Skeletal muscle tissue (tissue), 3 donors: ENCODE measurements at regions not wholly inside any gene's neighbourhood (a gene's known extent, or its start where the extent isn't known, plus 50 kb on each side); places are given as distances from the start of the nearest gene placed in this dataset.

Experiments
- H3K27ac ChIP-seq: one replicate; pipeline ENCODE4 v1.7.0; 2013; ENCODE audit warnings: mild to moderate bottlenecking, low read depth, low read length, inconsistent platforms
- H3K27me3 ChIP-seq, 3 donors: one replicate each; pipeline ENCODE4 v1.7.0; 2013; ENCODE audit warnings: low read length in 3 of 3; ENCODE audit not compliant: control insufficient read depth in 3 of 3, insufficient read depth in 3 of 3
- H3K36me3 ChIP-seq, 3 donors: one replicate each; pipeline ENCODE4 v1.7.0; 2013; ENCODE audit warnings: low read length in 3 of 3; ENCODE audit not compliant: control insufficient read depth in 3 of 3, insufficient read depth in 3 of 3
- H3K4me1 ChIP-seq, 3 donors: one replicate each; pipeline ENCODE4 v1.7.0; 2013; ENCODE audit warnings: low read length in 3 of 3, mild to moderate bottlenecking in 3 of 3; ENCODE audit not compliant: control insufficient read depth in 3 of 3, insufficient read depth in 3 of 3
- H3K4me3 ChIP-seq, 3 donors: one replicate each; pipeline ENCODE4 v1.7.0; 2013; ENCODE audit warnings: low read length in 3 of 3
- H3K9ac ChIP-seq, 3 donors: one replicate each; pipeline ENCODE4 v1.7.0; 2013; ENCODE audit warnings: low read length in 3 of 3, mild to moderate bottlenecking in 3 of 3, moderate library complexity in 2 of 3, low read depth in 1 of 3
- H3K9me3 ChIP-seq, 3 donors: one replicate each; pipeline ENCODE4 v1.7.0; 2013; ENCODE audit warnings: low read length in 3 of 3; ENCODE audit not compliant: control insufficient read depth in 3 of 3
- donor health status: Osteomylitis.

DNA sequence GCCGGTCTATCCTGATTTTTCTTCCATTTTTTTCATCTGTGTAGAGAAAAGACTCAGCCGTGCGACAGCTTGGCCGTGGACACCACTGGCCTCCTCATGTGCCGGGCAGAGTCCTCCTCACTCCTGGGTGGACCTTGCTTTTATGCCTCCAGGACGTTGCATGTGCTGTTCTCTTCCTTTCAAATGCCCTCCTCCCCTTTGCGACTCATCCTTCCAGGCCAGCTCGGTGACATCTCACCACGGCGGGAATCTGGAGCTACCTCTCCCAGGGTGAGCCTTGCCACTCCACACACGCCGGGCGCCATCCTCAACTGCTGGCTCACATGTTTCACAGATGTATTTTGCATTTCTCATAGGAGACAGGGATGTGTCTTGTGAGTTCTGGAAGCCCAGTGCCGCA, 198.5 kb upstream of the HDAC4 start:
- Histone ChIP-seq H3K9ac (no peak overlapping the region), H3K4me3 (no peak overlapping the region), H3K4me1 (no peaks in the 10 kb centered on the region), H3K9me3 (peaks cover 0 to 5% (median 0%) of the 10 kb centered on the region in 3 donors), H3K27me3 (peaks cover 0 to 8% (median 7%) of the 10 kb centered on the region in 3 donors), H3K27ac (no peak overlapping the region), H3K36me3 (no peaks in the 10 kb centered on the region)

GRCh38 chr2:239598732-239599090, 197.9 kb upstream of the HDAC4 start:
- H3K36me3 ChIP-seq: no peaks in the 10 kb centered on the region
- H3K27ac ChIP-seq: no peak overlapping the region
- no peak overlapping the region for H3K4me3 ChIP-seq
- peaks cover 0 to 8% (median 7%) of the 10 kb centered on the region in 3 donors for H3K27me3 ChIP-seq
- peaks cover 0 to 1% (median 0%) of the 10 kb centered on the region in 3 donors for H3K9me3 ChIP-seq
- no peaks in the 10 kb centered on the region for H3K4me1 ChIP-seq
- H3K9ac ChIP-seq: no peak overlapping the region

DNA sequence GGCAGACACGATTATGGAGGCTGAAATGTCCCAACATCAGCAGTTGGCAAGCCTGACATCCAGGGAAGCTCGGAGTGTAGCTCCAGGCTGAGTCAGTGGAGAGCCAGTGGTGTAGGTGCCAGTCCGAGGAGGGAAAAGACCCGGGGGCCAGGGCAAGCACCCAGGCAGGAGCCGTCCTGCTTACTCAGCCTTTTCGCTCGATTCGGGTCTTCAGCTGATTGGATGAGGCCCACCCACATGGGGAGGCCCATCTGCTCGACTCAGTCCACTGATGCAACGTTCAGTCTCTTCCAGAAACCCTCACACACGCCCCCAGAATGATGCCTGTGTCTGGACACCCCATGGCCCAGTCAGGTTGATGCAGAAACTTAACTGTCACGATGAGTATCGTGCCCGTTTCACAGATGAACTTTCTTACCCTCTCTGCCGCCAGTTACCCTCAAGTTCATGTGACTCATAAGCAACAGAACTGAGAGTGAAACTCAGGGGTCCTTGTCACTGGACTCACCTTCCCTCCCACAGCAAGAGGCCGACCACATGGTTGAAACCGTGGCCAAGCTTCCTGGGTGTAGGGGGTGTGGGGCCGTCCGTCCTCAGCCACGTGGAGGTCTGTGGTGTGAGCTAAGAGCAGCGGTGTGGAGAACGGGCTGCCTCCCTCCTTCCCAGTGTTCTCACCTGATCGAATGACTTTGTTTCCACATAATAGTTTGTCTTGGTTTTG, 197.4 kb upstream of the HDAC4 start:
- no peaks in the 10 kb centered on the region for H3K36me3 ChIP-seq
- H3K9me3 ChIP-seq: no peaks in the 10 kb centered on the region
- peaks cover 0 to 8% (median 7%) of the 10 kb centered on the region in 3 donors for H3K27me3 ChIP-seq
- H3K4me1 ChIP-seq: no peaks in the 10 kb centered on the region
- H3K27ac ChIP-seq: no peak overlapping the region
- H3K9ac ChIP-seq: no peak overlapping the region
- no peak overlapping the region for H3K4me3 ChIP-seq

DNA sequence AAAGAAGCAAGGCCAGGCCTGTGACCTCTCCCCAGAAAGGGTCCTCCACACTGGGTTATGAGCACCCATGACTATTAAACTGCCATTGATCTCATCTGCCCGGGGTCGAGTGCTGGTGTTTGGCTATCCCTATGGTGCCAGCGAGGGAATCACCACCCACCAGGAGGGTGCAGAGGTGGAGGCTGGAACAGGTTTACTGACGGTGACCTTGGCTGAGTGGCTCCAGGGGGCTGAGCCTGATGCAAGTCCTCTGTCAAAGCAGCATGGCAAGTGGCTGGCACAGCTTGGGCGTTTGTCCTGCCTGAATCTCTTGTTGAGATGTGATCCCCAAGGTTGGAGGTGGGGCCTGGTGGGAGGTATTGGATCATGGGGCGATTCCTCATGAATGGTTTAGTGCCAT, 196.4 kb upstream of the HDAC4 start:
- H3K36me3 ChIP-seq: no peaks in the 10 kb centered on the region
- no peak overlapping the region for H3K9ac ChIP-seq
- H3K4me3 ChIP-seq: no peak overlapping the region
- no peaks in the 10 kb centered on the region for H3K4me1 ChIP-seq
- H3K27ac ChIP-seq: no peak overlapping the region
- no peaks in the 10 kb centered on the region for H3K9me3 ChIP-seq
- peaks cover 0 to 8% (median 6%) of the 10 kb centered on the region in 3 donors for H3K27me3 ChIP-seq

DNA sequence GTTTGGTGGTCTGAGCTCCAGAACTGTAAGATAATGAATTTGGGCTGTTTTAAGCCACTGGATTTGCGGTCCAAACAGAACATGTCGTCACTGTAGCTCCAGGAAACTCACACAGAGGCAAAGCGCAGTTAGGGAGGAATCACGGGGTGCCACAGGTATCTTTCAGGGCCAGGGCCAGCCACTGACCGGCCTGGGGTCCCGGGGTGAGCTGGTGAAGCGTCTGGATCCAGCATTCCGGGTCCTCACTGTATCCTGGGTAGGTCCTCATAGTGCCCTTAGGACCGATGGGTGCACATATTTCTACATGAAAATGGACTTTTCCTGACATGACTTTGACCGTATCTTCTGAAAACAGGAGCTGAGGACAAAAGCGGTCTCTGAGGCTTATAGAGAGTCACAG, 196.0 kb upstream of the HDAC4 start:
- Histone ChIP-seq H3K4me1 (no peaks in the 10 kb centered on the region), H3K9me3 (no peaks in the 10 kb centered on the region), H3K4me3 (no peak overlapping the region), H3K27me3 (peaks cover 0 to 8% (median 1%) of the 10 kb centered on the region in 3 donors), H3K36me3 (no peaks in the 10 kb centered on the region), H3K27ac (no peak overlapping the region), H3K9ac (no peak overlapping the region)

GRCh38 chr2:239596253-239596652, 195.4 kb upstream of the HDAC4 start:
- H3K36me3 ChIP-seq: no peaks in the 10 kb centered on the region
- no peak overlapping the region for H3K9ac ChIP-seq

DNA sequence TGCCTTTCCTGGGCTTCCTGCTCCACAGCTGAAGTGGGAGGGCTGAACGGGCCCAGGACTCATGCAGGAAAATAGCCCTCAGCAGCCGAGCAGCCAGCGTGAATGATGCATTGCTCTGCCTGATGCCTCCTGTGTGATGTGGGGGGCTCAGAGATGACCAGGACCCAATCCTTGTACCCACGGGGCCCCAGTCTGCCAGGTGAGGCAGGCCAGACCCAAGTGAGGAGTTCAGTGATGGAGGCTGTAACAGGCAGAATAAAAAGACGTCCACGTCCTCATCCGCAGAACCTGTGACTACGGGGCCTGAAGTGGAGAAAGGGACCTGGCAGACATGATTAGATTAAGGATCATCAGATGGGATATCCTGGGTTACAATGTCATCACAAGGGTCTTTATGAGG, 194.9 kb upstream of the HDAC4 start:
- Histone ChIP-seq H3K36me3 (no peaks in the 10 kb centered on the region), H3K9me3 (no peaks in the 10 kb centered on the region), H3K9ac (no peak overlapping the region), H3K4me3 (no peak overlapping the region), H3K4me1 (no peaks in the 10 kb centered on the region), H3K27ac (no peak overlapping the region), H3K27me3 (peaks cover 0 to 3% (median 0%) of the 10 kb centered on the region in 3 donors)

More at GRCh38 chr2:239596253-239596652, 195.4 kb upstream of the HDAC4 start:
- H3K27ac ChIP-seq: no peak overlapping the region
- no peaks in the 10 kb centered on the region for H3K4me1 ChIP-seq
- no peaks in the 10 kb centered on the region for H3K9me3 ChIP-seq
- no peak overlapping the region for H3K4me3 ChIP-seq
- H3K27me3 ChIP-seq: peaks cover 0 to 5% (median 0%) of the 10 kb centered on the region in 3 donors

DNA sequence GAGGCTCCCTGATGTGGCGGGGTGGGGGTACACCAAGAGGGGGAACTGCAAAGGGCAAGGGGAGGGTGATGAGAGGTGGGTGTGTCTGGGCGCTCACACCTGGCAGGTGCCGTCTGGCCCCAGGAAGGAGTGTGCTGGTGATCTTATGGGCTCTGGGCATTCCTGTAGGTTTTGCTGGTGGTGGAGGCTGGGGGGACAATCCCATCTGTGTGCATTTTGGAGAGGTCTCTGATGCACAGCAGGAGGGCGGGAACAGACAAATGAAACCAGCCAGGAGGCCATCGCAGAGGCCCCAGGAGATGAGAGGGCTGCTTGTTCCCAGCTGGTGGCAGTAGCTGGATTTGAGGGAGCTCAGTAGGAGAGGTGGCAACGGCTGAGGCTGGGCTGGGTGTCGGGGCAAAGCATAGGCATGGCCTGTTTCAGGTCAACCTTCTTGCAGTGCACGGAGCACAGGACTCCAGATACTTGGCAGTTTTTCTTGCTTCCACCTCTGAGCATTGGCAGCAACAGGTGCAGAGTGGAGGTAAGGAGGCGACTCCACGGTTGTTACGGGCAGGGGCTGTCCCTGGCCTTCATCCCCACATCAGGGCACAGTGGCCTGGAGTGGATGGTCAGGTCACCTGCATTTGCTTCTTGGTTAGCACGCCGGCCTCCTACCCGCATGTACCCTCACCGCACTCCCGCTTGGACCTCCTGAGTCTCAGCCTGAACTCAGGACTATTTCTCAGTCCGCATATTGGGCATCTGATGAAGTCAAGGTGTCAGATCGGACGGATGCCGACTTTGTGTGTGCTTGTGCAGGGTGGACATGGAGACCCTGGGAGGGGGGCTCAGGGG, 194.2 kb upstream of the HDAC4 start:
- no peak overlapping the region for H3K4me3 ChIP-seq
- H3K9ac ChIP-seq: no peak overlapping the region
- no peaks in the 10 kb centered on the region for H3K36me3 ChIP-seq
- H3K4me1 ChIP-seq: no peaks in the 10 kb centered on the region
- H3K27me3 ChIP-seq: peaks cover 0 to 3% (median 0%) of the 10 kb centered on the region in 3 donors
- no peaks in the 10 kb centered on the region for H3K9me3 ChIP-seq
- H3K27ac ChIP-seq: no peak overlapping the region

DNA sequence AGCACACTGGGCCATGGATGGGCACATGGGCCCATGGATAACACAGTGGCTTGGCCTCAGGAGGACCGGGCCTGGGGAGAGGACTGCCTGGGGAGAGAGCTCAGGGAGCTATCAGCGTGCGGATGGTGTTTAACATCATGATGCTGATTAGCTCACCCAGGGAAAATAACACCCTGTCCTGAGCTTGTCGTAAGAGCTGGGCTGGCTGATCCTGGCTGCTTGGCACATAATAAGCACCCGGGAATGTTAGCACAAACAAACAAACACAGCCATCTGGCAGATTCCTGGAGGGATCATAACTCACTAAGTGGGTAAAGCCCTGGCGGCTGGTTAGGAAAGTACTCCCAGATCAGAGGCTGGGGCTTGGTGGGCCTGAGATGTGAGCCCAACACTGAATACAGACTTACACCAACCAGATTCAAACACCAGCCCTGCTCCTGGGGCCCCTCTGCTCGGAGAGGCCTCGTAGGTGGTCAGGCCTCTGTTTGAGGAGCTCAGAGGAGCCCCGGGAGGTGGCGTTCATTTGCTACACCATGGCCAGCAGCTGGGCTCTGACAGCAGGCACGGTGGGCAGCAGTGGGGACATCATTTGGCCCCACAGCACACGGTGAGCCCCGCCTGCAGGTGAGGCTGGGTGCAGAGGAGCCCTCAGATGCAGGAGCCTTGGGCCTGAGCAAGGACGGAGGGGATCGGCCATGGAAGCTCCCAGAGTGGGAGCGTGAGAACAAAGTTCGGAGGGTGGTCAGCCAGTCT, 193.4 kb upstream of the HDAC4 start:
- peaks cover 0 to 3% (median 0%) of the 10 kb centered on the region in 3 donors for H3K27me3 ChIP-seq
- H3K27ac ChIP-seq: no peak overlapping the region
- H3K4me1 ChIP-seq: no peaks in the 10 kb centered on the region
- no peak overlapping the region for H3K9ac ChIP-seq
- no peak overlapping the region for H3K4me3 ChIP-seq
- H3K36me3 ChIP-seq: no peaks in the 10 kb centered on the region
- no peaks in the 10 kb centered on the region for H3K9me3 ChIP-seq
